ENCODE measurements at regions not wholly inside any gene's neighbourhood (a gene's known extent, or its start where the extent isn't known, plus 50 kb on each side); places are given as distances from the start of the nearest gene placed in this dataset.

- Histone ChIP-seq H3K9me3 (ENCODE audit: control insufficient read depth in 4 of 4, low read length in 3 of 4) (no peaks in the 10 kb centered on the region), H3K27ac (ENCODE audit: low read depth in 1 of 2, low read length in 2 of 2) (no peak overlapping the region), H3K9ac (ENCODE audit: low read depth in 1 of 2, low read length in 2 of 2) (no peak overlapping the region), H3K4me1 (ENCODE audit: control insufficient read depth in 4 of 4, insufficient read depth in 4 of 4, low read length in 3 of 4) (no peaks in the 10 kb centered on the region), H3K4me3 (ENCODE audit: low read depth in 1 of 3, low read length in 3 of 3) (no peak overlapping the region), H3K27me3 (ENCODE audit: control insufficient read depth in 4 of 4, insufficient read depth in 4 of 4, low read length in 3 of 4) (no peaks in the 10 kb centered on the region), H3K36me3 (ENCODE audit: control insufficient read depth in 4 of 4, insufficient read depth in 3 of 4, low read depth in 1 of 4, low read length in 3 of 4) (no peaks in the 10 kb centered on the region)
- no peak for DNase-seq (ENCODE audit: low spot score)
- no peak for TF ChIP-seq TAF1 (conservative IDR thresholded peaks at IDR 0.05)
- no peak for TF ChIP-seq GABPA (IDR thresholded peaks at IDR 0.05 in 1 of 2, conservative IDR thresholded peaks at IDR 0.05 in 1 of 2)
- no peak for TF ChIP-seq FOXA1 (IDR thresholded peaks at IDR 0.05)
- no peak for TF ChIP-seq YY1 (IDR thresholded peaks at IDR 0.05)
- no peak for TF ChIP-seq ZBTB33 (IDR thresholded peaks at IDR 0.05)
- no peak for TF ChIP-seq REST (IDR thresholded peaks at IDR 0.05)
- TF ChIP-seq FOXA2 (IDR thresholded peaks at IDR 0.05), result no peak
- no peak for TF ChIP-seq EGR1 (IDR thresholded peaks at IDR 0.05; ENCODE audit: low read depth in 2 of 2)
- no peak for TF ChIP-seq NR2F2 (IDR thresholded peaks at IDR 0.05)
- no peak for TF ChIP-seq HNF4G (IDR thresholded peaks at IDR 0.05)
- TF ChIP-seq JUND (IDR thresholded peaks at IDR 0.05), result no peak
- no peak for TF ChIP-seq MAX (IDR thresholded peaks at IDR 0.05)
- no peak for TF ChIP-seq CTCF (IDR thresholded peaks at IDR 0.05; ENCODE audit: low read depth, low read length, missing input control)
- no peak for TF ChIP-seq SP1 (IDR thresholded peaks at IDR 0.05)
- TF ChIP-seq ATF3 (IDR thresholded peaks at IDR 0.05), result no peak
- no peak for TF ChIP-seq HNF4A (conservative IDR thresholded peaks at IDR 0.05)
- TF ChIP-seq RXRA (IDR thresholded peaks at IDR 0.05), result no peak
- no peak for TF ChIP-seq RAD21 (IDR thresholded peaks at IDR 0.05)
- WGBS, result 85% methylated on average over 3 of the region's 3 CpGs
These were observed 332.4 kb upstream of the CD180 start for GRCh38 chr5:67528953-67529352.

Data from liver (tissue), 8 donors.